Right ventricle myocardium superior (tissue), 1 donor: ENCODE measurements at regions not wholly inside any gene's neighbourhood (a gene's known extent, or its start where the extent isn't known, plus 50 kb on each side); places are given as distances from the start of the nearest gene placed in this dataset. TPM values are rescaled to one million over a fixed set of nuclear protein-coding genes. Genes with fewer than 3 reads are reported as not detected.
A peak's percentile ranks its signal among the peaks of the same experiment; 100 is the strongest.
"Not testable (repeated sequence)": the region's sequence is repeated elsewhere in the genome, so short reads cannot be mapped to it uniquely, and the experiment has no call there.

Experiments
- ATAC-seq: fragments of 200-7000 bp; cut with Tn5 transposase; one replicate; pipeline ENCODE4 v1.9.1; 2020; ENCODE audit warnings: mild to moderate bottlenecking; ENCODE audit not compliant: poor library complexity
- DNase-seq: peaks from one replicate; pipeline ENCODE4 v3.0.0-alpha.2; 2020
- intact Hi-C: fragments of 100-400 bp; cut with DNase I; formaldehyde crosslinking; loops from one replicate; pipeline ENCODE4 v1.11.2; 2022
- microRNA-seq: library from miRNA; unstranded; fragments of <30 nt; microRNA quantifications from one replicate; pipeline ENCODE4 v1.2.0, GENCODE V29; 2020
- donor health status: DM: no; HTN: yes; CAD: no; lungs with severe emphysema.

DNA sequence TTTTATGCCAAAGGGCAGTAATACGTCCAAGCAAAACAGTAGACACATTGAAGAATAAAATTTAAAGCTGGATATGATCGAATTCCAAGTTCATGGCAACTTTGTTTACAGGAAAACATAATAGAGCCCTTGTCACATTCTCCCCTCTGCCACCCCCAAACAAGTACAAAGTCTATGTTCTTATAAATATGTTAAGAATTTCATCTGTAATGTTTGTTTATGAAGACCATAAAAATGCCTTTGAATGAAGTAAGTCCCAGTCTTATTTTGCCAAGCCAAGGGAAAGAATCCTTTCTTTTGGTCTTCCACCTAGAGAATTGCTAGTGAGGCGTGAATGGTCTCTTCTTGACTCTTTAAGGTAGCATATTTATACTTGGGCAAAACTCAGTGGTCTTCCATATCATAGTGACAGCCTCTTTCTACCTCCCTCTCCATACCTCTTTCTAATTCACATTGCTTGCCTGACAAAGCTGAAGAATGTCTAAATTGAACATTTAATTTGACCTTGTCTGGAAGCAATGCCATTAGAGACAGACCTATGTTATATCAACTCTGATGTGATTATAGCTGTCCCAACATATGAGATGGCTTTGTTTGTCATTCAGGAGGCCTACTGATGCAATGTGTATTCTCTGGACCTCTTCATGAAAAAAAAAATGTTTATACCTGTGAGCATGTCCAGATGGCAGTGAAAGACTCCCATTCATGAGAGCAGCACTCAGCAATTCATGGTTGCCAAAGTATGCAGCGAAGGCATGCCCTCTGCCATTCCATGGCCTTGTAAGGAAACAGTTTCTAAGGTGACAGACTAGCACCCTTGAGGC lies 70.6 kb upstream of the CCN2 start:
- ATAC-seq (no peak), DNase-seq (no peak)
- intact Hi-C loops = no loop called here

DNA sequence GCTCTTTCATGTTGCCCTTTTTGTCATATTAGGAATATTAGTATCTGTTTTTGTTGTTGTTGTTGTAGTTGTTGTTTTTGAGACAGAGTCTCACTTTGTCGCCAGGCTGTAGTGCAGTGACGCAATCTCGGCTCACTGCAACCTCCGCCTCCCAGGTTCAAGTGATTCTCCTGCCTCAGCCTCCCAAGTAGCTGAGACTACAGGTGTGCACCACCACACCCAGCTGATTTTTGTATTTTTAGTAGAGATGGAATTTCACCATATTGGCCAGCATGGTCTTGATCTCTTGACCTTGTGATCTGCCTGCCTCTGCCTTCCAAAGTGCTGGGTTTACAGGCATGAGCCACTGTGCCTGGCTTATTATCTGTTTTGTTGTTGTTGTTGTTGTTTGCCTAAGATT lies 69.7 kb upstream of the CCN2 start:
- ATAC-seq, DNase-seq, intact Hi-C loops: not testable (repeated sequence)

- intact Hi-C loops = no loop called here
- ATAC-seq = peak; percentile 79
- peak; percentile 47 for DNase-seq
These were observed 69.0 kb upstream of the CCN2 start for GRCh38 chr6:132020138-132020581.

DNA sequence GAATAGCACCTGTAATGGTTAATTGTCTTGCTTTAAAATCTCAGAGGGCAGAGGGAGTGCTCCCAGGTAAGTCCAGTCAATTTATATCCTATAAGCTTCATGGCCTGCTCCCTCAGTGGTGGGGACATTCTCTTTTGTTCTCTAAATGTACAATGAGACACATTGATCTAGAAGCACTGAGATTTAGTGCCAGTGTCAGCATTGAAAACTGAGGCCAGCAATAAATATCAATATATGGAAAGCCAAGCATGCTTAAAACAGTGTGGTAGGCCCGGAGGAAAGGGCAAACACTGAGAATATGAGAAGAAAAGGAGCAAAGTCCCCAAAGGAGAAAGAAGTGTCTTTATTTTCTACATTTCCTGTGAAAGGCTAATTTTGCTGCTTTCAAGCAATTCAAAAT lies 68.4 kb upstream of the CCN2 start:
- ATAC-seq (no peak), DNase-seq (no peak)
- intact Hi-C loops = no loop called here

GRCh38 chr6:132017942-132018341 lies 66.8 kb upstream of the CCN2 start:
- DNase-seq (no peak), ATAC-seq (no peak)
- intact Hi-C loops = no loop called here

DNA sequence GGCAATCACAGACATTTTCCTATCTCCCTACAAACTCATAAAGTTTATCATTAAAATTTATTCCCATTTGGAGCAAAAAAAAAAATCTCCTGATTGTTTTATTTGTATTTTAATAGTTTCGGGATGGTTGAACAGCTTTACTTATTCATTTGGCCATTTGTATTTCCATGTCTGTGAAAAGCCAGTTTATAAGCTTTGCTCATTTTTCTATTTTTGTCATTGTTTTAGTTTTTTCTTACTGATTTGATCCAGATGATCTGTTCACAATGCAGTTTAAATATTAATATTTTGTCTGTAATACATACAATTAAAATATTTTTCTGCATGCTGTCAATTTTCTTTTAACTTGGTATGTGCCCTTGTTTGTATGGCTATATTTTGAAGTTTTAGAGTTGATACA lies 65.2 kb upstream of the CCN2 start:
- DNase-seq = no peak
- intact Hi-C loops = no loop called here
- ATAC-seq = no peak

DNA sequence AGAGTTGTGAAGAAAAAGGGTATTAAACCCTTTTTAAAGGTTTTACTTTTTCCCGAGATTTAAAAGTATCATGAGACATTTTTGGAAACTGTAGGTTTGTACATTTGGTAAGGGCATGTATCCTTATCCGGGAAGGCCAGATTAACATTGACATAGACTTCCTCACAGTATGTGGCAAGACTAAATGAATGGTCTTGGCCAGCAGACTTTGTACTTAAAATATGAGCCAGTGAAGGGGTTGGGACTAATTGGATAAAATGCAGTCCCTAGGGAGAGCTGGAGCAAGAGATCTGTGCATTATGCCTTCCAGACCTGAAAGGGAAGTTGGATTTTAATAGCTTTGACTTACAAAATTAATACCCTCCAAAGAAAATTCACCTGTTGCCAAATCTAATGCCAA lies 60.4 kb upstream of the CCN2 start:
- DNase-seq = no peak
- ATAC-seq = peak; percentile 75
- intact Hi-C loops = no loop called here

DNA sequence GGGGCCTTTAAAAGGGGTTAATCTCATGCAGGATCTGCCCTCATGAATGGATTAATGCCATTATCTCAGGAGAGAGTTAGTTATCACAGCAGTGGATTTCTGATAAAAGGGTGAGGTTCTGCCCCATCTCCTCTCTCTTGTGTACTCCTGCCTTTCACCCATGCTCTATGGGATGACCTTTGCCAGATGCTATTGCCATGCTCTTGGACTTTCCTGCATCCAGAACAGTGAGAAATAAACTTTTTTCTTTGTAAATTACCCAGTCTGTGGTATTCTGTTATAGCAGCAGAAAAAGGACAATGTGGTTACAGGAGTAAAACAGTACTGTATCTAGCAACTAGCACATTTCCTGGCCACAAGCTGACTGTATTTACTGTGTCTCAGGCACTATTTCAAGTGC lies 58.0 kb upstream of the CCN2 start:
- intact Hi-C loops = no loop called here
- ATAC-seq (no peak), DNase-seq (no peak)

GRCh38 chr6:132007474-132008190 lies 56.5 kb upstream of the CCN2 start:
- DNase-seq (no peak), ATAC-seq (no peak)
- intact Hi-C loops = no loop called here

GRCh38 chr6:132005178-132005577 lies 54.0 kb upstream of the CCN2 start:
- ATAC-seq = peak; percentile 22
- intact Hi-C loops = no loop called here
- DNase-seq = no peak

DNA sequence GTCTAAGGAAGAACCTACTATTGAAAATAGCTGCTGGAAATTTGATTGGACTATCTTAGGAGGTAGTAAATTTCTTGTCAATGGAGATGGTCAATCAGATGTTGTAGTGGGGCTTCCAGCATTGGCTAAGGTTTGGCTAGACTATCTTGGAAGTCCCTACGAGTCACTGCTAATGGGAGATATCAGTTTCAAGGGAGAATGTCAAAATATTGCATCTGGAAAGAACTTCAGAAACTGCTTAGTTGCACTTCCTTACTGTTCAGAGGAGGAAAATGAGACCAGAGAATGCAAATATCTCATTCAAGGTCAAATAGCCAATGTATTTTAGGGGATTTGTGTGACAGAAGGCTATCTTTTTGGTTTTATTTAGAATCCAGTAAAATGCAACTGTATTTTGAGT lies 53.5 kb upstream of the CCN2 start:
- no peak for DNase-seq
- intact Hi-C loops = no loop called here
- ATAC-seq = no peak

DNA sequence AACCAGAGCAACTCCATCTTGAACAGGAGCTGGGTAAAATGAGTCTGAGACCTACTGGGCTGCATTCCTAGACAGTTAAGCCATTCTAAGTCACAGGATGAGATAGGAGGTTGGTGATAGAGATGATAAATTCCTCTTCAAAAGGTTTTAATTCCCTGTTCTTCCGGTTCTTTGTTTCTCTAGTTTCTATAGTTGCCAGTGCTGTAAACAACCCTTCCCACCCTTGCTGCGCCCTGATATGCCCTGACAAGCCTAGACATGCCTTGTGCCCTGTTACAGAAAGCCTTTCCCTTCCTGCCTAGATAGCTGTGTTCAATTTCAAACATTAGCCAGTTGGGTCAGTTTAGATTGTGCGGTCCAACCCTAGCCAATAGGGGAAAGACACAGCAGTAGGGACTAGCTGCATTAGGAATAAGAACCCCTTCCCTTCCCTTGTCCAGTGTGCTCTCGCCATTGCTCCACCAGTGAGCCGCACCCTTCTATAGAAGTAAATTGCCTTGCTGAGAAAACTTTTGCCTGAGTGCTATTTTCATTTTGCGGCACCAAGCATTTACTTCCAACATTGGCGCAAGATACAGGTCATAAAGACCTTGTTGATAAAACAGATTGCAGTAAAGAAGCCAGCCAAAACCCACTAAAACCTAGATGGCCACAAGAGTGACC lies 52.5 kb upstream of the CCN2 start:
- DNase-seq = no peak
- intact Hi-C loops = no loop called here
- no peak for ATAC-seq

Small RNA genes lying in the stretch of these regions (microRNA-seq; reads per million reads assigned to microRNA genes)
- not detected for gene MIR548AJ1
